Stomach (tissue), 8 donors: ENCODE measurements at regions not wholly inside any gene's neighbourhood (a gene's known extent, or its start where the extent isn't known, plus 50 kb on each side); places are given as distances from the start of the nearest gene placed in this dataset.

Source experiments
- DNase-seq, 2 donors: peaks; one replicate each; pipeline versions ENCODE4 v3.0.0 to v3.0.0-alpha.2; 2013 to 2019
- H3K27ac ChIP-seq, 5 donors: fragments of 200-600 bp in 4 of 5; sonication (generic) in 4 of 5; one replicate each; pipeline ENCODE4 v1.5.1; 2013 to 2019; ENCODE audit warnings: mild to moderate bottlenecking in 1 of 5, moderate library complexity in 1 of 5
- H3K27me3 ChIP-seq, 3 donors: fragments of 200-600 bp; sonication (generic); one replicate each; pipeline ENCODE4 v1.5.1; 2017 to 2019; ENCODE audit warnings: mixed run types in 1 of 3
- H3K36me3 ChIP-seq, 4 donors: fragments of 200-600 bp; sonication (generic); 1 replicate in 3 of 4; 2 replicates in 1 of 4; pipeline ENCODE4 v1.5.1; 2016 to 2019
- H3K4me1 ChIP-seq, 4 donors: fragments of 200-600 bp; sonication (generic); one replicate each; pipeline ENCODE4 v1.5.1; 2016 to 2019
- H3K4me3 ChIP-seq, 4 donors: fragments of 200-600 bp; sonication (generic) in 3 of 4; one replicate each; pipeline ENCODE4 v1.5.1; 2016 to 2019; ENCODE audit warnings: mild to moderate bottlenecking in 1 of 4
- H3K9me3 ChIP-seq, 4 donors: fragments of 200-600 bp; sonication (generic); one replicate each; pipeline ENCODE4 v1.5.1; 2016 to 2019
- EP300 ChIP-seq: sonication (generic); formaldehyde crosslinking; IDR thresholded peaks from one replicate; pipeline ENCODE4 v1.6.1; 2017; ENCODE audit warnings: antibody characterized with exemption
- POLR2A ChIP-seq, 4 donors: fragments of 450-650 bp; IDR thresholded peaks; one replicate each; pipeline ENCODE4 v1.6.1; 2016; ENCODE audit warnings: antibody characterized with exemption in 4 of 4, control low read depth in 2 of 4, mild to moderate bottlenecking in 1 of 4, moderate library complexity in 1 of 4
- POLR2AphosphoS5 ChIP-seq, 3 donors: sonication (generic); formaldehyde crosslinking; IDR thresholded peaks; one replicate each; pipeline ENCODE4 v1.6.1; 2016; ENCODE audit warnings: antibody characterized with exemption in 3 of 3
- WGBS, 5 donors: extraction: QIAGEN DNeasy Blood & Tissue Kit in 3 of 5; methylation state at CpG; one replicate each; pipeline versions ENCODE4 v1.1.5 to v1.1.7; 2013 to 2018; 5-methylcytosine and 5-hydroxymethylcytosine counted together
- intact Hi-C: fragments of 100-400 bp; cut with DNase I; formaldehyde crosslinking; loops from one replicate; pipeline ENCODE4 v1.15.1; 2023; ENCODE audit warnings: low total_unique reads
- TF ChIP-seq, protein P1 (sequence below), 7 experiments: fragments of 450-650 bp in 4 of 7; fragments of 200-600 bp in 3 of 7; sonication (generic) in 3 of 7; IDR thresholded peaks; one replicate each; pipeline ENCODE4 v1.5.1; 2016 to 2019; ENCODE audit warnings: antibody characterized with exemption in 7 of 7, control low read depth in 2 of 7, mild to moderate bottlenecking in 1 of 7
- donor health status: healthy with polysubstance abuse.
- donor health status: Bipolar disorder and iron deficiency.
- donor health status: healthy.

GRCh38 chr18:67080601-67081000 is 435.9 kb downstream of the DSEL start:
- H3K4me3 ChIP-seq: no peak overlapping the region
- no peaks in the 10 kb centered on the region for H3K27me3 ChIP-seq
- intact Hi-C loops: no loop called here
- no peaks in the 10 kb centered on the region for H3K4me1 ChIP-seq
- H3K9me3 ChIP-seq: no peaks in the 10 kb centered on the region
- 63 to 76% (median 73%) methylated on average over 5 of the region's 5 CpGs for WGBS, 5 donors
- H3K36me3 ChIP-seq: no peaks in the 10 kb centered on the region
- TF ChIP-seq, protein P1, sequence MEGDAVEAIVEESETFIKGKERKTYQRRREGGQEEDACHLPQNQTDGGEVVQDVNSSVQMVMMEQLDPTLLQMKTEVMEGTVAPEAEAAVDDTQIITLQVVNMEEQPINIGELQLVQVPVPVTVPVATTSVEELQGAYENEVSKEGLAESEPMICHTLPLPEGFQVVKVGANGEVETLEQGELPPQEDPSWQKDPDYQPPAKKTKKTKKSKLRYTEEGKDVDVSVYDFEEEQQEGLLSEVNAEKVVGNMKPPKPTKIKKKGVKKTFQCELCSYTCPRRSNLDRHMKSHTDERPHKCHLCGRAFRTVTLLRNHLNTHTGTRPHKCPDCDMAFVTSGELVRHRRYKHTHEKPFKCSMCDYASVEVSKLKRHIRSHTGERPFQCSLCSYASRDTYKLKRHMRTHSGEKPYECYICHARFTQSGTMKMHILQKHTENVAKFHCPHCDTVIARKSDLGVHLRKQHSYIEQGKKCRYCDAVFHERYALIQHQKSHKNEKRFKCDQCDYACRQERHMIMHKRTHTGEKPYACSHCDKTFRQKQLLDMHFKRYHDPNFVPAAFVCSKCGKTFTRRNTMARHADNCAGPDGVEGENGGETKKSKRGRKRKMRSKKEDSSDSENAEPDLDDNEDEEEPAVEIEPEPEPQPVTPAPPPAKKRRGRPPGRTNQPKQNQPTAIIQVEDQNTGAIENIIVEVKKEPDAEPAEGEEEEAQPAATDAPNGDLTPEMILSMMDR (IDR thresholded peaks at IDR 0.05): no peak
- TF ChIP-seq POLR2A (IDR thresholded peaks at IDR 0.05) (no peak), POLR2AphosphoS5 (IDR thresholded peaks at IDR 0.05) (no peak), EP300 (no peak)
- no peak for DNase-seq
- H3K27ac ChIP-seq: no peak overlapping the region

- TF ChIP-seq POLR2AphosphoS5 (IDR thresholded peaks at IDR 0.05): no peak
- TF ChIP-seq EP300: no peak
- TF ChIP-seq, protein P1 (IDR thresholded peaks at IDR 0.05): no peak
- no peak for TF ChIP-seq POLR2A (IDR thresholded peaks at IDR 0.05)
- 28 to 61% (median 42%) methylated on average over 4 of the region's 4 CpGs for WGBS, 5 donors
- H3K4me3 ChIP-seq: no peak overlapping the region
- peak in 1 of 2 donors; percentile 12 for DNase-seq
- no peaks in the 10 kb centered on the region for H3K9me3 ChIP-seq
- no peak overlapping the region for H3K27ac ChIP-seq
- no peaks in the 10 kb centered on the region for H3K36me3 ChIP-seq
- no peaks in the 10 kb centered on the region for H3K27me3 ChIP-seq
- intact Hi-C loops: no loop called here
- H3K4me1 ChIP-seq: no peaks in the 10 kb centered on the region
Observed at GRCh38 chr18:67074309-67074708, 442.2 kb downstream of the DSEL start.

DNA sequence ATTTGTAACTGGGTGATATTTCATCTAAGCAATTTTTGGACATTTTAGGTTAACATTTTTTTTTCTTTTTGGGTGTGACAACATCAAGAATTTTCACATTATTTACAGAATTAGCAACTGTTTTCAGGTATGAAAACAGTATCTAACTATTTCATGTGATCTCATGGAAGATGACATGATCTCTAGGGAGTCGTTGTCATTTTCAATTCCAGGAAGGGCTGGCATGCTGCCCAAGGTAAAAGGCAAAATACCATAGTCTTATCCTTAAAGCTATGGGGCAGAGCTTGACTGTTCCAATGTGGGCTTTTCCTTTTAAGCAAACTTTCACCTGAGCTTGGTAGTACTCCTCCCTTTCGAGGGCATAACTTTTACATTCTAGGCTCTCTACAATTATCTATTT is 443.7 kb downstream of the DSEL start:
- Histone ChIP-seq H3K27ac (no peak overlapping the region), H3K9me3 (no peaks in the 10 kb centered on the region), H3K27me3 (no peaks in the 10 kb centered on the region), H3K4me3 (no peak overlapping the region), H3K4me1 (no peaks in the 10 kb centered on the region), H3K36me3 (no peaks in the 10 kb centered on the region)
- no peak for DNase-seq
- TF ChIP-seq POLR2AphosphoS5 (IDR thresholded peaks at IDR 0.05): no peak
- TF ChIP-seq, protein P1 (IDR thresholded peaks at IDR 0.05): no peak
- no peak for TF ChIP-seq EP300
- TF ChIP-seq POLR2A (IDR thresholded peaks at IDR 0.05): no peak
- intact Hi-C loops: no loop called here
- 37 to 55% (median 47%) methylated on average over 2 of the region's 2 CpGs for WGBS, 5 donors

DNA sequence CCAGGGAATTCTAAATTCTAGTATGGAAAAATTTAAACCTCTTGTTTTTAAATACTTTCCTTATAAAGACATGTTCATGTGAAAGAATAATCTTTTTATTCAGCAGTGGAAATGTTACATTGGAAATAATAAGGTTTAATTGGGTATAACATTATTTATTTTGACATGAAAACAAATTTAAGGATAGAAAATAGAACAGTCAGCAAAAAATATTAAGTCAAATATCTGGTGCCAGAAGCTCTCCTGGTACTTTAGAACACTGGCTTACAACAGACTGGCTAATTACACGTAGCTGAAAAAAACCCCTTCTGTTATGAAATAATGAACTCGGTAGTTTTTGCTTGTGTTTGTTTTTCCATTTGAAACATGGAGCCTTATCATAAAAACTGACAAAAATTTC is 447.9 kb downstream of the DSEL start:
- Histone ChIP-seq H3K36me3 (no peaks in the 10 kb centered on the region), H3K9me3 (no peaks in the 10 kb centered on the region), H3K27me3 (no peaks in the 10 kb centered on the region), H3K4me1 (no peaks in the 10 kb centered on the region), H3K4me3 (no peak overlapping the region), H3K27ac (no peak overlapping the region)
- intact Hi-C loops: no loop called here
- TF ChIP-seq, protein P1 (IDR thresholded peaks at IDR 0.05): no peak
- TF ChIP-seq EP300 (no peak), POLR2A (IDR thresholded peaks at IDR 0.05) (no peak), POLR2AphosphoS5 (IDR thresholded peaks at IDR 0.05) (no peak)
- 11 to 46% (median 30%) methylated on average over 2 of the region's 2 CpGs for WGBS, 5 donors
- DNase-seq: no peak
